Pulmonary artery endothelial cell (primary cell): ENCODE measurements at regions not wholly inside any gene's neighbourhood (a gene's known extent, or its start where the extent isn't known, plus 50 kb on each side); places are given as distances from the start of the nearest gene placed in this dataset.
"Not testable (repeated sequence)": the region's sequence is repeated elsewhere in the genome, so short reads cannot be mapped to it uniquely, and the experiment has no call there.

Experiments
- DNase-seq: peaks from one replicate; pipeline ENCODE4 v3.0.0-alpha.2; 2011; ENCODE audit warnings: low read depth, low spot score

- no peak for DNase-seq
Measured at GRCh38 chr2:56510610-56511009, 326.8 kb downstream of the CCDC85A start.

DNA sequence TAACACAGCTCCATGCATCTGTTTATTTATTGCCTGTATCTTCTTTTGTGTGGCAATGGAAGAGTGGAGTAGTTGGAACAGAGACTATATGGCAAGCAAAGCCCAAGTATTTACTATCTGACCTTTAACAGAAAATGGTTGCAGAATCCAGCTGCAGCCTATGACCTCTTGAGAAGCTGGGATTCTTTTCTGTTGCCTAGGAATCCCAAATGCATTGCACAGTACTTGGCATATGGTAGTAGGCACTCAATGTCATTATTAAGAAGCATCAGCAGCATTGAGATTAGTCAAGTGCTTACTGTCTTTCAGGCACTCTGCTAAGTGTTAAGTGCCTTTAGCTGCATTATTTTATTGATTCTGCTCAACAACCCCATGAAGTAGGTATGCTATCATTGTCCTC is 331.6 kb downstream of the CCDC85A start:
- DNase-seq, result no peak

DNA sequence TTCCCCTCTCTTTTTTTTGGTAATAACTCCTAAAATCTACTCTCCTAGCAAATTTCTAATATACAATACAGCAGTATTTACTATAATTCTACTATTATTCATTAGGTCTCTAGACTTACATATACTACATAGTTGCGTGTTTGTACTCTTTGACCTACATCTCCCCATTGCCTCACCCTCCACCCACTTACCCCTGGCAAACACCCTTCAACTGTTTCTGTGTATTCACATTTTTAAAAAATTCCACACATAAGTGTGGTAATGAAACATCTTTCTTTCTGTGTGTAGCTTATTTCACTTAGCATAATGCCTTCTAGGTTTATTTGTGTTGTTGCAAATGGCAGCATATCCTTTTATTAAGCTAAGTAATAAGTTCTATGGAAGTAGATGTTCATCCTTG is 336.0 kb downstream of the CCDC85A start:
- no peak for DNase-seq

DNA sequence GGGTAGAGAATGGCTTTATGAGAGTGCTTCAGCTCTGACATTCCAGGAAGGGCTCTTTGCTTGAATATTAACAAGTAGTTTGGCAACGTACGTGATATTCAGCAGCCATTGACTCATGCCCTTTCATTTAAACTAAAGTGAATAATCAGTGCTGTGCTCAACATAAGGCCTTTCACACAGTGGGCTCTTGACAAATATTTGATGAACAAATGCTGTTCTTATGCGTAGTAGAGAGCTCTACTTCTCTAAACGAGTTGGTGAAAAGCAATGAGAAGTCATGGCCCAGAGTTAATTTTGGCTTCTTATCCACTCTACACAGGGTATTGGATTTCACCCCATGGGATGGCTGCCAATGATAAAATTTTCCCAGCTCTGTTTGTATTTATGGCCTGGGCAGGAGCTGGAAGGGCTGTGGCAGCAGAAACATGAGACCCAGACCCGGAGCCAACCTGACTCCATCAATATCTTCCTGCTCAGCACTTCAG is 338.9 kb downstream of the CCDC85A start:
- no peak for DNase-seq

DNA sequence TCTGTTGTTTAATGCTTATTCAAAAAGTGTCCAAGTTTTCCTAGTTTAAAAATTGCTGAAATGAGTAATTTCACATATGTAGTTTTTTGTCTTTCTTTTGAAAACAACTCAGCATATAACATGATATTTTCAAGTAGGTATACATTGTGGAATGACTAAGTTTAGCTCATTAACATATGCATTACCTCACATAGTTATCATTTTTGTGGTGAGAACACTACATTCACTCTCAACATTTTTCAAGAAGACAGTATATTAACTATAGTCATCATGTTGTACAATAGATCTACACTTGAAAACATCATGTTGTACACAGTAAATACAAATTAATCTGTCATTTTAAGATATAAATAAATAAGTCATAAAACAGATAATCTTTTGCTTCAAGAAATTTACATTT is 340.0 kb downstream of the CCDC85A start:
- no peak for DNase-seq

DNA sequence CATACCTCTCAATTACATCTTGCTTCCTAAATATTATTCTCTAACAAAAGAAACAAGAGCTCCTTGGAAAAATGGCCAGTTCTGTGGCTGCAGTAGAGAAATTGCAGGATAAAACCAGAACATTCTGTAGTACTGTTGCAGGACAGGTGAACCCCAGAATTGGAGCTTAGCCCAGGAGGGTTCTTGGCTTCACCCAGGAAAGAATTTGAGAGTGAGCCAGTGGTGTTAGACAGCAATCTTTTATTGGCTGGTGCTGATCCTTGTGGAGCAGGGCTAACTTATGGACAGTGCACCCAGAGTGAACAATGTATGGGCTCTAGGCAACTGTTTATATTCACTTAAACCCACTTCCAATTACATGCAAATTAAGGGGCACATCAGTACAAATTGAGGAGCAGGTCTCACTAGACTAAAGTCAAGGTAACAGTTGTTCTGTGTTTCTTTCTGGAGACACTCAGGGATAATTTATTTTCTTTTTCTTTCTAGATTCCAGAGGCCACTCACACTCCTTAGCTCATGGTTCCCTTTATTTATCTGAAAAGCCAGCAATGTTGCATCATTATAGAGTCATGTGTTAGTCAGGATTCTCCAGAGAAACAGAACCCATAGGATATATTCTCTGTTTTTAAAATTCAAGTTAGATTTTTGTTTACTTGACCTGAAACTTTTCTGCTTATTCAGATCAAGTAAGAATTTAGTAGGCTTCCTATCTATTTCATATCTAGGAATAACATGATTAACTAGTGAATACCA is 348.1 kb downstream of the CCDC85A start:
- no peak for DNase-seq

DNA sequence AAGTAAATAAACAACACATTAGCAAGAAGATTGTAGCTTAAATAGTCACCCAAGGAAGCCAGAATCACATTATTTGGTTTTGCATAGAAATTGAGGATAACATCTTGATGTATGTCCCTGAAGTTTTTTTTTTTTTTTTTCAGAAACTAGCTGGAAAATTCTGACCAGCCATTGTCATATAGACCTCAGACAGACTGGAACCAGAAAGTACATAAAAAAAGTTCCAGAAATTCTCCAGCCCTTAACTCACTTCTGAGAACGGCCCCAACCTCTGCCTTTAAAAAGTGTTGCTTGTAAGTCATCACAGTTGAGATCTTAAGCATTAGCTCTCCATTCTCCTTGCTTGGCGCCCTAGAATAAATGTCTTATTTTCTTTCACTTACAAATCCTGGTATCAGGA is 350.5 kb downstream of the CCDC85A start:
- DNase-seq, result no peak

DNA sequence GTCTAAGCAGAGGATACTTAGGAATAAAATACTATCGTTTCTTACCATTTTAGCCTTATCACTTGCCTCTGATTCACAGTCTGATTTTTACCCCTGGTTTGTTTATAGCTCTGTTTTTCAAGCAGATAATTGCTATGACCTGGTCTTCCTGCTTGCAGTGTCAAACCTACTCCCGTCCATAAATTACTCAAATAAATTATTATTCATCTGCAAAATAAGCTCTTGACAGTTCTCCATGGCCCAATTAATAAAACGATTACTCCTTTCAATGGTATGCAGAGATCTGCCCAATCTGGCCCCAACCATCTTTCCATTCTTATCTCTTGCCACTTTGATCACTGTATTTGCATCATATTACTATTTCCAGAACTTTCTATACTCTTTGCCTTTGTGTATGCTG is 354.0 kb downstream of the CCDC85A start:
- DNase-seq, result no peak

DNA sequence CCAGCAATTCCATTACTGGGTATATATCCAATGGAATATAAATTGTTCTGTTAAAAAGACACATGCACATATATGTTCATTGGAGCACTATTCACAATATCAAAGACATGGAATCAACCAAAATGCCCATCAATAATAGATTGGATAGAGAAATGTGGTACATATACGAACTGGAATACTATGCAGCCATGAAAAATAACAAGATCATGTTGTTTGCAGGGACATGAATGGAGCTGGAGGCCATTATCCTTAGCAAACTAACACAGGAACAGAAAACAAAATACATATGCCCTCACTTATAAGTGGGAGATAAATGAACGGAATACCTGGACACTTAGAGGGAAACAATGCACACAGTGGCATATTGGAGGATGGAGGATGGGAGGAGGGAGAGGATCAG is 355.8 kb downstream of the CCDC85A start:
- no peak for DNase-seq

DNA sequence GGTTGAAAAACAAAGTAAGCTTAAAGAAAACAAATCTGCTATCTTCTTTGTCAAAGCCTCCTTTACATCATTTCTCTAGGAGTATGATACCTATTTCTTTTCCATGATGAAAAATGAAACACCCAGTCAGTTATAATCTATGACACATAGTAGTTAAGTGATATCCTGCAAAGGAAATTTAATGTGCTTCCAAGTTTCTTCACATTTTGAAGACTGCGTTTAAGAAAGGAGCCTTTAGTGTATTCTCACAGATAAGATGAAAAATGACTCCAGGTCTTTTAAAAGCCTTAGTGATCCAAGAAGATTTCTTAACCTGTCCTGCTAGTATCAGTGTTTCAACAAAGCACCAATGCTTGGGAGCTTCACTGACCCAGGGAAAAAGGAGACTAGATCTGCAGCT is 356.7 kb downstream of the CCDC85A start:
- no peak for DNase-seq

DNA sequence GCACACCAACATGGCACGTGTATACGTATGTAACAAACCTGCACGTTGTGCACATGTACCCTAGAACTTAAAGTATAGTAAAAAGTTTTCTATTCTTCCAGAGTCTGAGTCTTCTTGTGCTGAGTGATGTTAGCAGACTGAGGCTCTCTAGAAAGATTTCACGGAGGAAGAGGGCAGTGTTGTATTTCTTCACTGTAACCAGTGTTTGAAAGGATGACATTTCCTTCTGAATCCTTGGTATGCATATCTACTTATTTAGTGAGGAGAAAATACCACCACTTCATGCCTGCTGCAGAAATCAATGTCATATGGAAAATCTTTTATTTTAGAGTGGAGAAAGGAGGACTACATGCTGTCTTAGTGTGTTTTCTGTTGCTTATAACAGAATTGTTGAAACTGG is 357.1 kb downstream of the CCDC85A start:
- no peak for DNase-seq

- no peak for DNase-seq
Measured at GRCh38 chr2:56542213-56542612, 358.4 kb downstream of the CCDC85A start.

GRCh38 chr2:56565143-56565542 is 381.4 kb downstream of the CCDC85A start:
- no peak for DNase-seq

- no peak for DNase-seq
Measured at GRCh38 chr2:56571074-56571473, 387.3 kb downstream of the CCDC85A start.

DNA sequence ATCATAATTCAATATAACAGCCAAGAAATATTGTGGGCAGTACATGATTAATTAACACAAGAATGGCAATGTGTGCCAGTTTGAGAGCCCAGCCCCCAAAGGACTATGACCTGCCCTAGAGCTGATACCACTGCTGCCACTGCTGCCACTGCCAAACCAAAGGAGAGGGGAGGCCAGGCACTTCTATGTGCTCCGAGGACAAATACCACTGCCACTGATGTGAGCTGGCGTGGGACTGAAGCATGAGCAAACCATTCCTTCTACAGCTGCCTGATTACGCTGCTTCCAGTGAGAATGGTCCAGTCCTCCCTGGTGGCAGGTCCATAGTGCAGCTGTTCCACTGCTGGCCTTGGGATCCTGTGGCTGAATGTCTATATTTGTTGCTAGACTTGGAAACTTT is 392.2 kb downstream of the CCDC85A start:
- no peak for DNase-seq

- no peak for DNase-seq
Measured at GRCh38 chr2:56580242-56580641, 396.5 kb downstream of the CCDC85A start.

DNA sequence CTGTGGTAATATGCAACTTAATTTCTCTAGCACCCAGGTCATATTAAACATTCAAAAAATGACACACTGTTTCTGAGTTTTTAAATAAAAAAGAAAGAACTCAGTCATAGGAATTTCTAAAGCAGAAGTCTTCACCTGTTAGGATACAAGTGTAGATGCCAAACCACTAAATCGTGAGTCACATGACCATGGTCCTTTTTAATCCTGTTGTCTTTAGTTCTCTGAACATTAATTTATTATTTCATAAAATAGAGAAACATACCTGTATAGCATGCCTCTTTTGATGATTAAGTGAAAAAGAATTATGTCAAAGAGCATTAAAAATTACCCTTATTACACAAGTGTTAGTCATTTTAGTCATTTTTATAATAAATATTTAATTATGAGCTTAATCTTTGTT is 398.8 kb downstream of the CCDC85A start:
- DNase-seq, result no peak

DNA sequence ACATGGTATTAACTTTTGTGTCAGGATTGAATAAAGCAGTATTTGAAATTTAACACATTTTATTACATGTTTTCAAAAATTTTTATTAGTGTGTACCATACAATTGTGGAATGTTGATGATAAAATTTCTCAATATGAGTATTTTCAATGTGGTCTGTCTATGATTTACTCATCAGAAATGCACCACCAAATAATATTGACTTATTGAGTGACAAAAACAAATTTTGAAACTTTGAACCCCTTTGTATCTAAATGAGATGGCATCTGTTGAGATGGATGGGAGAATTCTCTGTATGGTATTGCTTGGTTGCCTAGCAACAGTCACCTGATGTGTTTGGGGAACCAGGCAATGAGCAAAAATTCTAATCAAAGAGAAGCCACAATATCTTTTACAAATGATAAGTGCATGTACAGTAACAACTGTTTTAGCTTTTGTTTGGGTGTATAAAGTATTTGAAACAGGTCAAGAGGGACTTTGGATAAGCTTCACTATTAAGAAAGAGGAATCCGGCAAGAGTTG is 400.1 kb downstream of the CCDC85A start:
- no peak for DNase-seq

DNA sequence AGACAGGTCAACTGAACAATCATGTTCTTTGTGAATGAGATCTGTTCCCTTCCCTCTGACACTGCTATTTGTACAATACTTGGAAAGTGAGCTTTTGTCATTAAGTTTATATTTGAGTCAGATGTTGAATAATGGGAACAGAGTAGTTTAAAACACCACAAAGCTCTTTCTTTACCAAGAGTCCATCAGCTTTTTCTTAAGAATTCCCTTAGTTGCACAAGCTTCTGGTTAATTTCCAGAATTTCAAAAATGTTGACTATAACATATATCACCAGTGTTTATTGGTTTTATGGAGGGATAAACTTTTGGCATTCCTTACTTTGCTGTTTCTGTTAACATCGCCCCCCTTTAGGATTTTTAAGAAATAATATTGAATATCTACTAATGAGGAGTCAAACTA is 403.7 kb downstream of the CCDC85A start:
- no peak for DNase-seq

GRCh38 chr2:56589194-56589593 is 405.4 kb downstream of the CCDC85A start:
- no peak for DNase-seq

GRCh38 chr2:56589835-56590234 is 406.0 kb downstream of the CCDC85A start:
- DNase-seq, result no peak

DNA sequence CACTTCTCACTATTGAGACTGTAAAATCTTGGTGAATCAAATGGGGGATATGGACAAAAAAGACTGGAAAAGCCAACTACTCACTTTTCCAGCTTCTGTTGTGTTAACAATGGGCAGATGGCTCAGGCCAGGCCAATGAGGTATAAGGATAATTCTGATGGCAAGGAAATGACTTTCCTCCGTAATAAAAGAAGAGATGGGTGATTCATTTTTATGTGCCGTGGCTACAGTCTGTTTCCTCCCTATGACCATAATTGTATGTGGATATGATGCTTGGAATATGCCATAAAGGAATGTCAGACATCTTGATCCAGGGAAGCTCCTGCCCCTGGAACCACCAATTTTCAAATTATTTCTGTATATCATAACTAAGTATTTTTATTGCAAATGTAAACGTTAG is 406.8 kb downstream of the CCDC85A start:
- DNase-seq, result no peak

DNA sequence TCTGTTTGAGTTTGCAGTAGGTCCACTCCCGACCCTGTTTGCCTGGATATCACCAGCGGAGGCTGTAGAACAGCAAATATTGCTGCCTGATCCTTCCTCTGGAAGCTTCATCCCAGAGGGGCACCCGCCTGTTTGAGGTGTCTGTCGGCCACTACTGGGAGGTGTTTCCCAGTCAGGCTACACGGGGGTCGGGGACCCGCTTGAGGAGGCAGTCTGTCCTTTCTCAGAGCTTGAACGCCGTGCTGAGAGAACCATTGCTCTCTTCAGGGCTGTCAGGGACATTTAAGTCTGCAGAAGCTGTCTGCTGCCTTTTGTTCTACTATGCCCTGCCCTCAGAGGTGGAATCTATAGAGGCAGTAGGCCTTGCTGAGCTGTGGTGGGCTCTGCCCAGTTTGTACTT is 422.3 kb downstream of the CCDC85A start:
- DNase-seq, result not testable (repeated sequence)
